ENCODE measurements at regions not wholly inside any gene's neighbourhood (a gene's known extent, or its start where the extent isn't known, plus 50 kb on each side); places are given as distances from the start of the nearest gene placed in this dataset.
"Not testable (repeated sequence)": the region's sequence is repeated elsewhere in the genome, so short reads cannot be mapped to it uniquely, and the experiment has no call there.

GRCh38 chr10:117805139-117805538 lies 241.6 kb downstream of the RAB11FIP2 start:
- TF ChIP-seq CTCF (conservative IDR thresholded peaks at IDR 0.05) = no peak
- H3K27ac ChIP-seq = no peak overlapping the region

GRCh38 chr10:117807441-117807840 lies 239.3 kb downstream of the RAB11FIP2 start:
- no peak overlapping the region for H3K27ac ChIP-seq
- no peak for TF ChIP-seq CTCF (conservative IDR thresholded peaks at IDR 0.05)

- H3K27ac ChIP-seq = not testable (repeated sequence)
These were observed 230.9 kb downstream of the RAB11FIP2 start for GRCh38 chr10:117815816-117816215.

- no peak for TF ChIP-seq CTCF (conservative IDR thresholded peaks at IDR 0.05)
- no peak overlapping the region for H3K27ac ChIP-seq
These were observed 229.6 kb downstream of the RAB11FIP2 start for GRCh38 chr10:117817116-117817515.

GRCh38 chr10:117818721-117819120 lies 228.0 kb downstream of the RAB11FIP2 start:
- TF ChIP-seq CTCF (conservative IDR thresholded peaks at IDR 0.05) = no peak
- no peak overlapping the region for H3K27ac ChIP-seq

- TF ChIP-seq CTCF (conservative IDR thresholded peaks at IDR 0.05) = no peak
- no peak overlapping the region for H3K27ac ChIP-seq
These were observed 227.4 kb downstream of the RAB11FIP2 start for GRCh38 chr10:117819304-117819703.

GRCh38 chr10:117823980-117824379 lies 222.8 kb downstream of the RAB11FIP2 start:
- H3K27ac ChIP-seq = no peak overlapping the region
- no peak for TF ChIP-seq CTCF (conservative IDR thresholded peaks at IDR 0.05)

GRCh38 chr10:117830205-117830604 lies 216.5 kb downstream of the RAB11FIP2 start:
- no peak for TF ChIP-seq CTCF (conservative IDR thresholded peaks at IDR 0.05)
- no peak overlapping the region for H3K27ac ChIP-seq
